Left ventricle myocardium inferior (tissue), 1 donor: ENCODE measurements at regions not wholly inside any gene's neighbourhood (a gene's known extent, or its start where the extent isn't known, plus 50 kb on each side); places are given as distances from the start of the nearest gene placed in this dataset.

Experiments
- DNase-seq: peaks from one replicate; pipeline ENCODE4 v3.0.0-alpha.2; 2020
- H3K27ac ChIP-seq: fragments of 200-600 bp; replicated peaks from 2 replicates; pipeline ENCODE4 v1.8.0; 2021
- H3K27me3 ChIP-seq: fragments of 200-600 bp; 2 replicates; pipeline ENCODE4 v1.8.0; 2021; ENCODE audit warnings: low read depth
- H3K36me3 ChIP-seq: fragments of 200-600 bp; 2 replicates; pipeline ENCODE4 v1.8.0; 2021
- H3K4me1 ChIP-seq: fragments of 200-600 bp; 2 replicates; pipeline ENCODE4 v1.8.0; 2021
- H3K4me3 ChIP-seq: fragments of 200-600 bp; 2 replicates; pipeline ENCODE4 v1.8.0; 2021; ENCODE audit warnings: mild to moderate bottlenecking, moderate library complexity
- H3K9me3 ChIP-seq: fragments of 200-600 bp; replicated peaks from 2 replicates; pipeline ENCODE4 v1.8.0; 2021
- CTCF ChIP-seq: fragments of 200-600 bp; IDR thresholded peaks from 2 replicates; pipeline ENCODE4 v1.8.0; 2021; ENCODE audit warnings: antibody characterized with exemption, mild to moderate bottlenecking, borderline replicate concordance
- intact Hi-C: fragments of 100-400 bp; cut with micrococcal nuclease; formaldehyde crosslinking; loops from one replicate; pipeline ENCODE4 v1.11.0; 2022
- donor health status: DM: no; HTN: yes; CAD: no; lungs with severe emphysema.

- no peak for TF ChIP-seq CTCF
Observed at GRCh38 chr10:6741541-6741941, 161.5 kb upstream of the PRKCQ start.

GRCh38 chr10:6739530-6740174 is 159.6 kb upstream of the PRKCQ start:
- intact Hi-C loops = no loop called here
- no peaks in the 10 kb centered on the region for H3K36me3 ChIP-seq
- DNase-seq = no peak
- no peak for TF ChIP-seq CTCF
- no peaks in the 10 kb centered on the region for H3K9me3 ChIP-seq
- no peak overlapping the region for H3K27ac ChIP-seq
- H3K4me1 ChIP-seq = peaks cover 23% of the 10 kb centered on the region
- H3K27me3 ChIP-seq = peaks cover 15% of the 10 kb centered on the region
- H3K4me3 ChIP-seq = no peak overlapping the region

More at GRCh38 chr10:6741541-6741941, 161.5 kb upstream of the PRKCQ start:
- no peaks in the 10 kb centered on the region for H3K36me3 ChIP-seq
- no peaks in the 10 kb centered on the region for H3K9me3 ChIP-seq
- no peak overlapping the region for H3K27ac ChIP-seq
- no peak overlapping the region for H3K4me3 ChIP-seq
- peaks cover 4% of the 10 kb centered on the region for H3K27me3 ChIP-seq
- peaks cover 23% of the 10 kb centered on the region for H3K4me1 ChIP-seq
- intact Hi-C loops = no loop called here
- no peak for DNase-seq

- Histone ChIP-seq H3K4me3 (peak overlapping the region; percentile 55), H3K4me1 (peaks cover 23% of the 10 kb centered on the region), H3K27ac (no peak overlapping the region), H3K9me3 (no peaks in the 10 kb centered on the region), H3K27me3 (peaks cover 17% of the 10 kb centered on the region), H3K36me3 (no peaks in the 10 kb centered on the region)
- no peak for TF ChIP-seq CTCF
- DNase-seq = no peak
- intact Hi-C loops = no loop called here
Observed at GRCh38 chr10:6738112-6738768, 158.2 kb upstream of the PRKCQ start.

- no peak for DNase-seq
- H3K36me3 ChIP-seq = no peaks in the 10 kb centered on the region
- H3K27ac ChIP-seq = peak overlapping the region; percentile 54
- peak overlapping the region; percentile 55 for H3K4me3 ChIP-seq
- no peaks in the 10 kb centered on the region for H3K9me3 ChIP-seq
- H3K27me3 ChIP-seq = peaks cover 17% of the 10 kb centered on the region
- peaks cover 23% of the 10 kb centered on the region for H3K4me1 ChIP-seq
- intact Hi-C loops = no loop called here
- no peak for TF ChIP-seq CTCF
Observed at GRCh38 chr10:6737758-6738111, 157.7 kb upstream of the PRKCQ start.

- H3K27me3 ChIP-seq = peaks cover 17% of the 10 kb centered on the region
- peaks cover 23% of the 10 kb centered on the region for H3K4me1 ChIP-seq
- intact Hi-C loops = no loop called here
- no peak for DNase-seq
- peak overlapping the region; percentile 55 for H3K4me3 ChIP-seq
- no peaks in the 10 kb centered on the region for H3K36me3 ChIP-seq
- H3K9me3 ChIP-seq = no peaks in the 10 kb centered on the region
- no peak for TF ChIP-seq CTCF
- H3K27ac ChIP-seq = peak overlapping the region; percentile 54
Observed at GRCh38 chr10:6737080-6737641, 157.1 kb upstream of the PRKCQ start.
